ENCODE measurements at regions not wholly inside any gene's neighbourhood (a gene's known extent, or its start where the extent isn't known, plus 50 kb on each side); places are given as distances from the start of the nearest gene placed in this dataset.

DNA sequence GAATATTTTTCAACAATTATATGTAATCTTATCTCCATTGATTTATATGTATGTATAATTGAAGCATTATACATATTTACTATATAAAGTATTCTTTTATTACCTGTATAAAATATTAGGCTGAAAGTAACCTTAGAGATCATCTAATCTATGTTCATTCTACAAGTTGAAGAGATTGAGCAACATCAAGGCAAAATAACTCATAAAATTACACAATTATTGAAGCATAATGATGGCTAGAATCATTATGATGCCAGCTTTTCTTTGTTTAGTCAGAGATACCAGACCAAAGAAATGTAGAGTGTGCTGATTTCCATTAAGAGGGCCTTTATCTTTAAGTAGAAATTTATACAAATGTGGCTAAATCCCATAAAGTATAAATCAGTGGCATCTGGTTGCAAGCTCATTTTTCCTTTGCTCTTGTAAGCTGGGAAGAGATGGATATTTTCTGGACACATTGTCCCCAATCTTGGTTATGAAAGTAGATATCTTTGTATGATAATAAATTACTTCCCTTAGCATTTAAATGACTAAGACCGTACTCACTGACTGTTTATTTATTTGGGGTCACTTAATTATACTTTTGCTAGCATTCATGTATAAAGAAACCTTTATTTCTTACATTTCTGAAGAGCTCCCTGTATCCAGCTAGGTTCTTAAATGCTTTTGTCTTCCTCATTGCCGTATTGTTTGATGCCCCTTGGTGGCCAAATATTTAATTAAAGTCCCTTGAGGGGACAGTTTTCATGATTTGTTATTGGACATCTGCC is 339.8 kb downstream of the PCDH7 start:
- H3K4me2 ChIP-seq (ENCODE audit: low read length) = peak overlapping the region; percentile 46
- POLR2A ChIA-PET = interaction anchor here (0.8 kb wide), 1 partner anchor 38 kb away, joined by 3 read pairs; no protein-coding TSS in a partner anchor
- peak; percentile 75 for DNase-seq (ENCODE audit: low read depth, low spot score)
- intact Hi-C loops (cut with micrococcal nuclease) = no loop called here
- H3K79me2 ChIP-seq (ENCODE audit: insufficient read depth, low read length) = peaks cover 90% of the 10 kb centered on the region
- BruUV-seq (replicated peaks) = TSS peak; percentile 77
- H3K27me3 ChIP-seq (ENCODE audit: insufficient read depth, low read length) = no peaks in the 10 kb centered on the region
- H3K4me3 ChIP-seq (replicated peaks in 1 of 2; ENCODE audit: low read depth in 1 of 2, low read length in 2 of 2) = no peak overlapping the region
- peaks cover 87 to 99% of the 10 kb centered on the region in 2 experiments for H3K4me1 ChIP-seq (ENCODE audit: control insufficient read depth in 1 of 2, insufficient read depth in 2 of 2, low read length in 2 of 2)
- H2AFZ ChIP-seq (ENCODE audit: low read depth, low read length, poor library complexity, severe bottlenecking) = no peak overlapping the region
- no peaks in the 10 kb centered on the region for H3K9me2 ChIP-seq (ENCODE audit: insufficient read depth)
- ATAC-seq = peak; percentile 80
- CTCF ChIA-PET = interaction anchor here (1.8 kb wide), 1 partner anchor 13 kb away, joined by 7 read pairs; no protein-coding TSS in a partner anchor
- H3K9ac ChIP-seq (ENCODE audit: low read length) = peak overlapping the region; percentile 53
- peaks cover 0 to 11% of the 10 kb centered on the region in 2 experiments; a peak in 1 of 4 replicates for H3K36me3 ChIP-seq (ENCODE audit: control insufficient read depth in 1 of 2, insufficient read depth in 2 of 2, low read length in 2 of 2)
- RAD21 ChIA-PET (ENCODE audit: low non-redundant PET in 1 of 2, low total read pairs in 2 of 2, uncharacterized antibody in 2 of 2, unreplicated experiment in 2 of 2) = no interaction called here
- H3K9me3 ChIP-seq (ENCODE audit: control insufficient read depth in 1 of 2, insufficient read depth in 1 of 2, low read depth in 1 of 2, low read length in 2 of 2) = no peaks in the 10 kb centered on the region
- no peaks in the 10 kb centered on the region for H4K20me1 ChIP-seq (ENCODE audit: insufficient read depth)
- H3K27ac ChIP-seq (ENCODE audit: low read depth, low read length) = peak overlapping the region; percentile 86
- TF ChIP-seq SIN3A (IDR thresholded peaks at IDR 0.05; ENCODE audit: low read depth) (0 out of 2 replicates have a peak, but pooled peaks have one; percentile 25), CEBPB (IDR thresholded peaks at IDR 0.05; ENCODE audit: low read depth) (peak; percentile 80), YY1 (IDR thresholded peaks at IDR 0.05; ENCODE audit: extremely low read depth, insufficient replicate concordance, low read depth, low read length) (no peak), SP1 (IDR thresholded peaks at IDR 0.05; ENCODE audit: low read depth) (peak; percentile 82), TCF7L2 (IDR thresholded peaks at IDR 0.05; ENCODE audit: borderline replicate concordance, extremely low read depth, insufficient read depth, insufficient read length) (peak; percentile 36), JUND (IDR thresholded peaks at IDR 0.05) (peak; percentile 65), EZH2 (IDR thresholded peaks at IDR 0.05) (no peak), EGR1 (IDR thresholded peaks at IDR 0.05; ENCODE audit: low read depth) (no peak), CBX3 (IDR thresholded peaks at IDR 0.05; ENCODE audit: low read depth) (0 out of 2 replicates have a peak, but pooled peaks have one; percentile 44), POLR2A (IDR thresholded peaks at IDR 0.05; ENCODE audit: borderline replicate concordance, extremely low read depth, insufficient read depth, insufficient read length) (no peak), ZNF274 (IDR thresholded peaks at IDR 0.05; ENCODE audit: low read depth, low read length) (no peak), ELF1 (IDR thresholded peaks at IDR 0.05; ENCODE audit: borderline replicate concordance, low read depth) (no peak), FOSL1 (IDR thresholded peaks at IDR 0.05; ENCODE audit: low read depth) (peak; percentile 86), SRF (IDR thresholded peaks at IDR 0.05; ENCODE audit: low read depth) (no peak; the same call in 1 of the 2 replicates), EZH2phosphoT487 (IDR thresholded peaks at IDR 0.05; ENCODE audit: borderline replicate concordance) (no peak)
- TF ChIP-seq, protein P1, sequence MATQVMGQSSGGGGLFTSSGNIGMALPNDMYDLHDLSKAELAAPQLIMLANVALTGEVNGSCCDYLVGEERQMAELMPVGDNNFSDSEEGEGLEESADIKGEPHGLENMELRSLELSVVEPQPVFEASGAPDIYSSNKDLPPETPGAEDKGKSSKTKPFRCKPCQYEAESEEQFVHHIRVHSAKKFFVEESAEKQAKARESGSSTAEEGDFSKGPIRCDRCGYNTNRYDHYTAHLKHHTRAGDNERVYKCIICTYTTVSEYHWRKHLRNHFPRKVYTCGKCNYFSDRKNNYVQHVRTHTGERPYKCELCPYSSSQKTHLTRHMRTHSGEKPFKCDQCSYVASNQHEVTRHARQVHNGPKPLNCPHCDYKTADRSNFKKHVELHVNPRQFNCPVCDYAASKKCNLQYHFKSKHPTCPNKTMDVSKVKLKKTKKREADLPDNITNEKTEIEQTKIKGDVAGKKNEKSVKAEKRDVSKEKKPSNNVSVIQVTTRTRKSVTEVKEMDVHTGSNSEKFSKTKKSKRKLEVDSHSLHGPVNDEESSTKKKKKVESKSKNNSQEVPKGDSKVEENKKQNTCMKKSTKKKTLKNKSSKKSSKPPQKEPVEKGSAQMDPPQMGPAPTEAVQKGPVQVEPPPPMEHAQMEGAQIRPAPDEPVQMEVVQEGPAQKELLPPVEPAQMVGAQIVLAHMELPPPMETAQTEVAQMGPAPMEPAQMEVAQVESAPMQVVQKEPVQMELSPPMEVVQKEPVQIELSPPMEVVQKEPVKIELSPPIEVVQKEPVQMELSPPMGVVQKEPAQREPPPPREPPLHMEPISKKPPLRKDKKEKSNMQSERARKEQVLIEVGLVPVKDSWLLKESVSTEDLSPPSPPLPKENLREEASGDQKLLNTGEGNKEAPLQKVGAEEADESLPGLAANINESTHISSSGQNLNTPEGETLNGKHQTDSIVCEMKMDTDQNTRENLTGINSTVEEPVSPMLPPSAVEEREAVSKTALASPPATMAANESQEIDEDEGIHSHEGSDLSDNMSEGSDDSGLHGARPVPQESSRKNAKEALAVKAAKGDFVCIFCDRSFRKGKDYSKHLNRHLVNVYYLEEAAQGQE (IDR thresholded peaks at IDR 0.05; ENCODE audit: low read depth) = no peak
- TF ChIP-seq, protein P2, sequence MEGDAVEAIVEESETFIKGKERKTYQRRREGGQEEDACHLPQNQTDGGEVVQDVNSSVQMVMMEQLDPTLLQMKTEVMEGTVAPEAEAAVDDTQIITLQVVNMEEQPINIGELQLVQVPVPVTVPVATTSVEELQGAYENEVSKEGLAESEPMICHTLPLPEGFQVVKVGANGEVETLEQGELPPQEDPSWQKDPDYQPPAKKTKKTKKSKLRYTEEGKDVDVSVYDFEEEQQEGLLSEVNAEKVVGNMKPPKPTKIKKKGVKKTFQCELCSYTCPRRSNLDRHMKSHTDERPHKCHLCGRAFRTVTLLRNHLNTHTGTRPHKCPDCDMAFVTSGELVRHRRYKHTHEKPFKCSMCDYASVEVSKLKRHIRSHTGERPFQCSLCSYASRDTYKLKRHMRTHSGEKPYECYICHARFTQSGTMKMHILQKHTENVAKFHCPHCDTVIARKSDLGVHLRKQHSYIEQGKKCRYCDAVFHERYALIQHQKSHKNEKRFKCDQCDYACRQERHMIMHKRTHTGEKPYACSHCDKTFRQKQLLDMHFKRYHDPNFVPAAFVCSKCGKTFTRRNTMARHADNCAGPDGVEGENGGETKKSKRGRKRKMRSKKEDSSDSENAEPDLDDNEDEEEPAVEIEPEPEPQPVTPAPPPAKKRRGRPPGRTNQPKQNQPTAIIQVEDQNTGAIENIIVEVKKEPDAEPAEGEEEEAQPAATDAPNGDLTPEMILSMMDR (IDR thresholded peaks at IDR 0.05 in 2 of 3, conservative IDR thresholded peaks at IDR 0.05 in 1 of 3; ENCODE audit: borderline replicate concordance in 1 of 3, insufficient read depth in 1 of 3, low read depth in 2 of 3, low read length in 2 of 3) = no peak
- TF ChIP-seq, protein P3, sequence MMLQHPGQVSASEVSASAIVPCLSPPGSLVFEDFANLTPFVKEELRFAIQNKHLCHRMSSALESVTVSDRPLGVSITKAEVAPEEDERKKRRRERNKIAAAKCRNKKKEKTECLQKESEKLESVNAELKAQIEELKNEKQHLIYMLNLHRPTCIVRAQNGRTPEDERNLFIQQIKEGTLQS (IDR thresholded peaks at IDR 0.05) = no peak
- TF ChIP-seq, protein P4, sequence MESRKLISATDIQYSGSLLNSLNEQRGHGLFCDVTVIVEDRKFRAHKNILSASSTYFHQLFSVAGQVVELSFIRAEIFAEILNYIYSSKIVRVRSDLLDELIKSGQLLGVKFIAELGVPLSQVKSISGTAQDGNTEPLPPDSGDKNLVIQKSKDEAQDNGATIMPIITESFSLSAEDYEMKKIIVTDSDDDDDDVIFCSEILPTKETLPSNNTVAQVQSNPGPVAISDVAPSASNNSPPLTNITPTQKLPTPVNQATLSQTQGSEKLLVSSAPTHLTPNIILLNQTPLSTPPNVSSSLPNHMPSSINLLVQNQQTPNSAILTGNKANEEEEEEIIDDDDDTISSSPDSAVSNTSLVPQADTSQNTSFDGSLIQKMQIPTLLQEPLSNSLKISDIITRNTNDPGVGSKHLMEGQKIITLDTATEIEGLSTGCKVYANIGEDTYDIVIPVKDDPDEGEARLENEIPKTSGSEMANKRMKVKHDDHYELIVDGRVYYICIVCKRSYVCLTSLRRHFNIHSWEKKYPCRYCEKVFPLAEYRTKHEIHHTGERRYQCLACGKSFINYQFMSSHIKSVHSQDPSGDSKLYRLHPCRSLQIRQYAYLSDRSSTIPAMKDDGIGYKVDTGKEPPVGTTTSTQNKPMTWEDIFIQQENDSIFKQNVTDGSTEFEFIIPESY (IDR thresholded peaks at IDR 0.05; ENCODE audit: extremely low read depth, insufficient replicate concordance, low read length) = no peak

Data from HCT116 (cell line).